ENCODE measurements at regions not wholly inside any gene's neighbourhood (a gene's known extent, or its start where the extent isn't known, plus 50 kb on each side); places are given as distances from the start of the nearest gene placed in this dataset.

- TF ChIP-seq POLR2A (IDR thresholded peaks at IDR 0.05; ENCODE audit: low read depth, low read length): no peak
- TF ChIP-seq TAF1 (IDR thresholded peaks at IDR 0.05; ENCODE audit: low read depth, low read length): no peak
Observed at GRCh38 chr14:58824106-58824505, 186.3 kb downstream of the DACT1 start.
